Left kidney (tissue), 1 donor: ENCODE measurements at regions not wholly inside any gene's neighbourhood (a gene's known extent, or its start where the extent isn't known, plus 50 kb on each side); places are given as distances from the start of the nearest gene placed in this dataset.
A peak's percentile ranks its signal among the peaks of the same experiment; 100 is the strongest.

ENCODE experiments used
- DNase-seq: peaks from one replicate; pipeline ENCODE4 v3.0.0-alpha.2; 2013

DNA sequence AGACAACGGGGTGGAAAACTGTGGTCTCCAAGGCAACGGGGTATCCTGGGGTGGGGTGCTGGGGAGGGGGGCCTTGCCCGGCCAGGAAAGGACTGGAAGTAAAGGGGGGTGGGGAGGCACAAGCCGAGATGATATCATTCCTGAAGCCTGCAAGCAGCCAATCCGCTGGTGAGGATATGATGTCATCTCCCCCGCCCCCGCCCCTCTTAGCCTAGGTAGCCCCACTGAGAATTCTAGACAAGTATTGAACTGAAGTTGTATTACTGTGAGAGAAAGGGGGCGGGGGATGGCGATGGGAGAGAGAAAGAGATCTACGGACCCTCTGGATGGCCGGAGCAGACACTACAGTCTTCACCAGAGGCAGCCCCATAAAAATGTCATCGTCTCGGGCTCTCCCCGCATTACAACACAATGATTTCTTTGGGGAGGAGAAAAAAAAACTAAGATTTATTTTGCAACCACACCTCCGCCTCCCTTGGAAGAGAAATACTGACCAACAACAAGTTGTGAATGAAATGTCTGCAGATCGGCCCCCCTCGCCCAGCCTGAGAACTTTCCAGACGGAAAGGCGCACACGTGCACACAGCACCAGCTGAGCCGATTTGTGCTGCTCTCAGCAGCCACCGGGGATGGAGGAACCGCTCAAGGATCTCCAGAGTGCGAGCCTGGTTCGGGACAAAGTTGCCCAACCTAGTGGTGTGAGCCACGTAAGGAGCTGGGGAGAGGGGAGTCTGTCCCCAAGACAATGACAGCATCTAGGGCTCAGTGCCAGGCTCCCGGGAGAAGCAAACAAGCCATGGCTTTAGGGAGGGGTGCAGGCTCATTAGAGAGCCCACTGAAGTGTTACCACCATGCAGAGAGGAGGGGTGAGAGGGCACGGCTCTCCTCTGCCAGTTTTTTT, 222.1 kb downstream of the SOX9 start:
- DNase-seq, result peak; percentile 78

- no peak for DNase-seq
These were observed 223.1 kb downstream of the SOX9 start for GRCh38 chr17:72343911-72344310.

GRCh38 chr17:72344613-72345012, 223.8 kb downstream of the SOX9 start:
- DNase-seq, result no peak

- no peak for DNase-seq
These were observed 224.3 kb downstream of the SOX9 start for GRCh38 chr17:72345088-72345487.

- DNase-seq, result no peak
These were observed 224.7 kb downstream of the SOX9 start for GRCh38 chr17:72345536-72345935.

DNA sequence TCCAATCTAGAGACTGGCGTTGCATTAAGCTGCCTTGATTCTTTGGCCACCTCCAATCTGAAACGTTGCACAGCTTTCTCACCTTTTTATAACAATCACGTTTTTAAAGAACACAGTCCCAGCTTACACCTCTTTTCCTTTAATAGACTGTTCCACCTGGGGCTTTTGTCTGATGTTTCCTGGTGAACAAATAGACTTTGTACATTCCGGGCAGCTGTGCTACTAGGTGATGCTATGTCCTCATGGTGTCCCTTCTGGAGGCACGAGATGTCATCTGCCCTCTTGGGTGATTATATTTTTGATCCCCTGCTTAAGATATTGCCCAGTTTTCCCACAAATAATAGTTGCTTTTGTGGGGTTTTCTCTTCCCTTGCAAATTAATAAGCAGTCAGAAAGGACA, 225.5 kb downstream of the SOX9 start:
- DNase-seq, result no peak

GRCh38 chr17:72349011-72349410, 228.2 kb downstream of the SOX9 start:
- no peak for DNase-seq

- DNase-seq, result no peak
These were observed 228.7 kb downstream of the SOX9 start for GRCh38 chr17:72349491-72349995.

DNA sequence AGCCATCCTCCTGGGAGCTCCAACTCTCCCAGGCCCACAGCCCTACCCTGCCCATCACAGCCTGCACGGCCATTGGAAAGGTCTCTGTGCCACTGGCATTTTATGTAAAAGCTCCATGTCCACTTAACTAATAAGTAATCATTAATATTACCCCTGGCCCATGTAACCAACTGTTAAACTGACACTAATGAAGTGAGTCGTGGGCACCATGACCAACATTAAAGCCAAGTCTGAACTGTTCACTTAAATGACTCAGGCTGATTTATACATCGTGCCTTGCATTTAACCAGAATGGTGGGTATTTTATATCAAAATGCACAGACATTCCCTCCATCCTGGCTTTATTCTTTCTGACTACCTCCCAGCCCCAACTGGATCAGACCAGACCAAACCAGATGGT, 229.3 kb downstream of the SOX9 start:
- DNase-seq, result no peak

GRCh38 chr17:72351365-72351764, 230.5 kb downstream of the SOX9 start:
- no peak for DNase-seq

- DNase-seq, result no peak
These were observed 231.1 kb downstream of the SOX9 start for GRCh38 chr17:72351884-72352346.

DNA sequence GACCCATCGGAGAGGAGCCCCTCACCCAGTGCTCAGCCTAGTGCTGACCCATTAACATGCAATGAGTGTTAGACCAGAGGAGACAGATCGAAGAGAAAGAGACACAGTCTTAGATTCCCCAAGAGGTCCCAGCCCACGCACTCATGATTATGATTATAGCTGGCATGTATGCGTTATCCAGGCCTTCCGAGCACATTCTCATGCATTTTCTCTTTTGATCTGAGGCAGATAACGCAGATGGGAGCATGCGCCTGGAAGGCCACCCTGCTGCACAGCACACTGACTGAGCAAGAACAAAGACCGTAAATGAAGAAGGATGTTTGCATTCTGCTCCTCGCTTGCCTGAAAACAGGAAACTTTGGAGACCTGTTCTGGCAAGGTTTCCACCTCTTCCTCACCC, 232.7 kb downstream of the SOX9 start:
- DNase-seq, result no peak

DNA sequence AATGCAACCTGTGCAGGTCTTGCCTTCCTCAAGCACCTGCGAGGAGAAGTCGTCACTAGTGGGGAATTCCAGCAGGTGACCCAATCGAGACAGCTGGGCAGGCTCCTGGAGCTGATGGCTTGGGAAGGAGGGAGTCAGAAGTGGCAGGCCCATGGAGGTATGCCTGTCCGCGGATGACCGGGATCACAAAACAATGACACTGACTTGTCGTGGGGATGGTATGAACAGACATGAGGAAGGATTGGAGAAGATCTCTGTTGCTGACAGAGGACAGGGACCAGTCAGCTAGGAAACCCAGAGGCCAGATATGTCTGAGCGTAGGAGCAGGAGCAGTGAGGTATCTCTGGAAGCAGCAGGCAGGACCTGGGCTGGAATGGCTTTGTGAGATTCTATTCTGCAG, 233.3 kb downstream of the SOX9 start:
- DNase-seq, result no peak

DNA sequence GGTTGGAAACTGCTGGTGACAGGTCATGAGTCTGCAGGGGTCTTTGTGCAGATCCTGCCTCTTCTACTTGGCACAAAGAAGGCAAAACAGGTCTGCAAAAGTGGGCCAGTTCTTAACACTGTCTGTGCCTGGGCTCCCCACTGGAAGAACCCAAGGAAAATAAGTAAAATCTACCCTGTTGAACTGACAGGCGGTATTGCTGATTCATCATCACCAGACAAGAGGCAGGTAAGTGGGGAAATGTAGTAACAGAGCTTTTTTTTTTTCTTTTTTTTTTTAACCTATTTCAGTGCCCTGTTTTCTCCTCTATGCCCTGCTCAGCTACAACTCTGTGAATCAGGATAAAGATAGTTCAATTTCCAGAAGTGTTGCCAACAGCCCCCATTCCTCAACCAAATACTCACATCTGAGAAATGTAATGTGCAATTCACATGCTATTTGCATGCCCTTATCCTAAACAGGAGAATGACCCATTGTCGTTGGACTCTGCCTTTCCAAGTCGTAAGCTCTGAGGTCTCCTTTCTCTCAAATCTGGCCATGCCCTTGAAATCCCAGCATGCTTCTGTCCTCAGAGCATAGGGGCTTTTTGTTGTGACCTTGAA, 237.0 kb downstream of the SOX9 start:
- DNase-seq, result no peak

DNA sequence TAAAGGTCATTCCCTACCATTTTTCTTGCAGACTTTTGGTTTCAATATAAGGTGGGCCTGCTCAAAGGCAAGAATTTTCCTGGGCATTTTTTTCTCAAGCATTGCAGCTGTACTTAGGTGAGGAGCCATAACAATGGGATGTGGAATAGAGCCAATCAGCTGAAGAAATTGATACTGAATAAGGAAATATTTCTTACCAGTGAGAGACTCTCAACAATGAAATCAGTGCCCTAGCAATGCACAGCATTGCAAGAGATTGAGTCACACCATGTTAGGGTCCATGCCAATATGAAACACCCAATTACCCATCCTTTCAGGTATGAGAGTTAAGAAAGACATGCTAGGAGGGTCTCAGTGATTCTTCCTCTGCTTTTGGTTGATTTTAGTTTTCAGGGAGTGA, 237.6 kb downstream of the SOX9 start:
- no peak for DNase-seq

DNA sequence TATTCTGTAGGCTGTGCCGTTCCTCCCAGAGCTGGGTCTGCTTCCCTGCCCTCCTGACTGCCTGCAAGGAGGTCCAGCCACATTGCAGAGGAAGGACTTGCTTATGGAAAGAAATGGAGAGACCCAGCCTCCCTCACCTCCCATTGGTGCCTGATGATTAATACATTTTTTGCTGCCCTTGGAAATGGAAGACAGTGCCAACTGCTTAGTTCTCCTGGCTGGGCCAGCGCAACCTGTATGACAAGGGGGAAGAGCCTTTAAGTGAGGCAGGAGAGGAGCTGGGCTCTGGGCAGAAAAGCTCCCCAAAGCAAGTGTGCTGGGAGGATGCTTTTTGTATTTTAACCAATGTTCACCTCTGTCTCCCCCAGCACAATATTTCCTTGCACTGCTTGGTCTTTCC, 238.5 kb downstream of the SOX9 start:
- no peak for DNase-seq

DNA sequence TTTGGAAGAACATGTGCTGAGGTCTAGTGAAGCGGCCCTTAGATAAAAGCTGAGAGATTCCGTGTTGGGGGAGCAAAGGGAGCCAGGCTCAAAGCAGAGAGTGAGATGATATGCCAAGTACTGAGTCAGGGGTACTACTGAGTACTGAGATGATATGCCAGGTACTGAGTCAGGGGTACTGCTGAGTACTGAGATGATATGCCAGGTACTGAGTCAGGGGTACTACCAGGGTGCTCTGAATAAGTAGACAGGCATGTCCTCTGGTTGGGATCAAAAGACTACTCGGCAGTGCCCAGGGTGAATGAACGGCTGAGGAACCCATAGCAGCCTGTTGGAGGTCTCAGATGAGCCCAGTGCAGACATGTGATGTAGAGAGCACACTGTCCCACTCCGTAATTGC, 239.0 kb downstream of the SOX9 start:
- no peak for DNase-seq

DNA sequence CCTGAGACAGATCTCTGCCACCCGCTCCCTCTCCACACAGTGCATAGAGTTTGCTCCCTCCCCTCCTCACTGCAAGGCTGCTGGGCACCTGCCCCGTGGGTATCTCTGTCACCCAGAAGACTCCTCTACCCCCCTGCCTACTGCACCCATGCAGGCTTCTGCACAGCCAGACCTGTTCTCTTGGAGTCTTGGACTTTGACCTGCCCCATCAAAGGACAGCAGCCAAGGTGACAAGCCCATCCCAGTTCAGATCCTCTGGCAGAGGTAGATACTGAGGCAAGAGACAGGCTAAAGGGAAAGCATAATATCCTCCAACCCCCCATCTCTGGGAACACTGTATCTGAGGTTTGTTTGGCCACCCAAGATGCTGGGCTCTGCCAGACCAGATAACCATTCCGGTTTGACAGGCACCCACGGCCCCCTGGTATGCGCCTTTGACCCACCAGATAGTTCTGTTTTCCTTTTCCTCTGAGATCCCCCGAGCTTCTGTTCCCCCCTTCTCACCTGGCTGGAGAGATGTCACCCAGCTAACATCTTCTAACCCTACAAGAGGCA, 239.6 kb downstream of the SOX9 start:
- DNase-seq, result no peak

DNA sequence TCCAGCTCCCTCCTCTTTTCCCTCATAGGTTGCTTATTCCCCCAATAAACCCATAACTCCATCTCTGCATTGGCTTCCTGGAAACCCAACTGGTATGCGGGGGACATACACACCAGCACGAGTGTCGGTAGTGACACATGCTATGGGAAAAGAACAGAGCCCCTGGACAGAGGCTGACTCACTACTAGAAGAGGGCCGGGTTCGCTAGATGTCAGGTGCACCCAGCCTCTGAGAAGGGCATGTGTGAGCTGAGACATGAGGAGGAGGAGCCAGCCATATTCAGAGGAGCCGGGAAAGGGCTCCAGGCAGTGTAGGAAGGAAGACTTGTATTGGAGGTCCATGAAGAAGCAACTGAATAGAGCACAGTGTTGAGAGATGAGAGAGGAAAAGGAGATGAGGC, 241.1 kb downstream of the SOX9 start:
- DNase-seq, result no peak

GRCh38 chr17:72362376-72363088, 241.7 kb downstream of the SOX9 start:
- DNase-seq, result no peak

DNA sequence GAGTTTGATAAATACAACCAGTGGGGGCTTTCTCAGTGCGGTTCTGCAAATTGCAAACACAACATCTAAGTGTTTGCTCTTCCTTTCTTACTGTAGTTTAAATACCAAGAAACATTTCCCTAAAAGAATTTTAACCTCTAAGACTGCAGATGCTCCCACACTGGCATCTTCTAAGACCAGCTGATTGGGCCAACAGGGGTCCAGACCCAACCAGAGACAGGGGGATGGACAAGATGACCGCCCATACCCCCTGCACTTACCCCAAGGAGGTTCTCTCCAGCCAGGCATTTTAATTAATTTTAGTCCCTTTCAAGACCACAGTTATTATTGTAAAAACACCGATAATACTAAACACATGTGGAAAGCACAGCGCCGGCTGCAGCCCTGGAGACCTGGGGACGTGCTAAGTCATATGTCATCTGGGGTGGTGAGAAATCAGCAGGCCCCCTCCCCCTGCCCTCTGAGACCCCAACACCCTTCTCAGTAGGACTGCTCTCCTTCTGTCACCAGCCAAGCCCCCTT, 242.3 kb downstream of the SOX9 start:
- no peak for DNase-seq

DNA sequence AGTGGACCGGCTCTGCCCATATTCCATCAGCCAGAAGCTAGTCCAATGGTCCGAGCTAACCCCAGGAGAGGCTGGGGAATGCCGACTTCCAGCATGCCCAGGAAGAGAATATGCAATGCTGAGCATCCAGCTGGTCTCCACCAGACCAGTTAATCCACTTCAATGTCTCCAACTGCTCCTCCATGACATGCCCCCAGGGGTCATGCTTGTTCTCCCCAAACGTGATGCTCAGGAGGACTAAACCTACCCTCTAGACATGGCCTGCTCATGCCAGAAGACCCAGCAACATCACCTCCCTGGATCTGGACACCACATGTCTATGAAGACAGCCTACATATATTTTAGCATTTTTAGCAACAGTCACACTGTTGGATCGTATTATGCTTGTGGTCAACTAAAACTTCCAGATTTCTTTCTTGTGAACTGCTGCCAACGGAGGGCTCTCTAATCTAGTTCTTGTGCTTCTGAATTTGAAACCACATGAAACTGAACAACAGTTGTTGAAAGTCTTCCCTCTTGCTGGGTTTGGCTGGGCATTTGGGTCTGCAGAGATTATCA, 245.1 kb downstream of the SOX9 start:
- no peak for DNase-seq
